ENCODE measurements at regions not wholly inside any gene's neighbourhood (a gene's known extent, or its start where the extent isn't known, plus 50 kb on each side); places are given as distances from the start of the nearest gene placed in this dataset.
"Not testable (repeated sequence)": the region's sequence is repeated elsewhere in the genome, so short reads cannot be mapped to it uniquely, and the experiment has no call there.

GRCh38 chr21:32886339-32886738, 114.8 kb upstream of the PAXBP1 start:
- DNase-seq, result no peak

- DNase-seq, result no peak
Observed at GRCh38 chr21:32887026-32887425, 115.5 kb upstream of the PAXBP1 start.

GRCh38 chr21:32888971-32889370, 117.4 kb upstream of the PAXBP1 start:
- no peak for DNase-seq

- DNase-seq, result no peak
Observed at GRCh38 chr21:32889596-32889995, 118.0 kb upstream of the PAXBP1 start.

DNA sequence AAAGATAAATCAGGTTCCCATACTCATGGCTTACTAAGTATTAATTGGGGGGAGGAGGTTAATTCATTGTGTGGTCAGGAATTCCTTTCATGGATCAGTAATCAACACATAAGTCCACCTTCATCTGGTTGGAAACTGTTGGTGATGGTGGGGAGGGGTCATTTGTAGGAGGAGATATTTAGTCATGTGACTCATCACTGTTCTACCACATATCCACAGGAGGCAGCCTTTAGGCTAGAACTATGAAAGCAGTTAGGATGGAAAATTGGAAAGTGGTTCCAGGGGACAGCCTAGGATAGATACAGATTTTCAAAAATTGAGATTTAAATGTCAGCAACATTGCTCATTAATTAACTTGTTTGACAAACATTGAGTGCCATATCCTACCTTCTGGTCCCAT, 122.8 kb upstream of the PAXBP1 start:
- no peak for DNase-seq

- DNase-seq, result no peak
Observed at GRCh38 chr21:32900814-32901213, 124.9 kb upstream of the OLIG2 start.

DNA sequence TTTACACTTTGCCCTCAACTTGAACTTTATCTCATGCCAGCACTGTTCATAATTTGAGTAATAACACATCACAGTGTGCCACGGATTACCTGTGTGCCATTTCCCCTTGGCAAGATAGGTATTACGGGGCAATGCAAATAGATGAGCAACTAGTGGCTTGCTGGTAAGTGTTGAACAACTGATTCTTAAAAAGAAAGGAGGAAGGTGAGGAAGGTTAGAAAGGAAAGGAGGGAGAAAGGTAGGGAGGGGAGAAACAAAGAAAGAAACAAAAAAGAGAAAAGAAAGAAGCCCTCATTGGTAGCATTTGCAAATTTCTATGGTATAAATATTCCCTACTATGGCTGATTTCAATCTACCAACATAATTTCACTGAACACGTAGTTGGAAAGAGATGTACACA, 118.2 kb upstream of the OLIG2 start:
- DNase-seq, result no peak

GRCh38 chr21:32908534-32908933, 117.2 kb upstream of the OLIG2 start:
- DNase-seq, result no peak

DNA sequence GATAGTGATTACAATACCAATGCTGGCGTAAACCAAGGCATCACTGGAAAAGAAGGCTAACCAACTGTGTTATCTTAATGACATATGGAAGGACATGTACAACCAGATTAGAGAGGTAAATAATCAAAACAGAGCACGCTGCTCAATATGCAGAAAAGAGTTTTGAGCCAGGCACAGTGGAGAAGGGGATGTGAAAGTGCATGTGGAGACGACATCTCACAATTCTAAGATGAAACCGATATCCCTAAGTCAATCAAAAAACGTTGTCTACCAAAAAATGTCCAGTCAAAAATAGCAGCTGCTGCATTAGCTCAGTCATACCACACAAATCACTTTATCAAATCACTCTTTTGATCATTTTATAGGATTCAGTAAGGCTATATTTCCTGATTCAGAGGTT, 116.3 kb upstream of the OLIG2 start:
- DNase-seq, result no peak

- no peak for DNase-seq
Observed at GRCh38 chr21:32914424-32915039, 111.2 kb upstream of the OLIG2 start.

DNA sequence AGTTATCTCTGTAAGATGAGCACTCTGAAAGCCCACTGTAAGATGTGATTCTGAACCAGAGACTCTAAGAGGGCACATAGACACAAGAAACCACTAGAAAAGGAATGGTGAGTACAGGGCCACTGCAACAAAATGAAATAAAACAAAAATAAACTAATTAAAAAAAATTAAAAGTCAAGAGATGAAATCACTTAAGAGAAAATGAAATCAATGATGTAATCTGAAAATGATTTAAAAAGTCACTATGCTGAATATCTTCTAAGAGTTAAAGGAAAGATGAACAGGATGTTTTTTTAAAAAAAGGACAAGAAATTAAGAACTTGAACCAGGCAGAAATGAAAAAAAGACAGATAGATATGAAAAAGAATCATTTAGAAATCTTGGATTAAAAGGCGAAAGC, 110.6 kb upstream of the OLIG2 start:
- DNase-seq, result no peak

GRCh38 chr21:32916088-32916487, 109.6 kb upstream of the OLIG2 start:
- DNase-seq, result no peak

GRCh38 chr21:32916522-32917099, 109.1 kb upstream of the OLIG2 start:
- no peak for DNase-seq

GRCh38 chr21:32917362-32918135, 108.2 kb upstream of the OLIG2 start:
- no peak for DNase-seq

DNA sequence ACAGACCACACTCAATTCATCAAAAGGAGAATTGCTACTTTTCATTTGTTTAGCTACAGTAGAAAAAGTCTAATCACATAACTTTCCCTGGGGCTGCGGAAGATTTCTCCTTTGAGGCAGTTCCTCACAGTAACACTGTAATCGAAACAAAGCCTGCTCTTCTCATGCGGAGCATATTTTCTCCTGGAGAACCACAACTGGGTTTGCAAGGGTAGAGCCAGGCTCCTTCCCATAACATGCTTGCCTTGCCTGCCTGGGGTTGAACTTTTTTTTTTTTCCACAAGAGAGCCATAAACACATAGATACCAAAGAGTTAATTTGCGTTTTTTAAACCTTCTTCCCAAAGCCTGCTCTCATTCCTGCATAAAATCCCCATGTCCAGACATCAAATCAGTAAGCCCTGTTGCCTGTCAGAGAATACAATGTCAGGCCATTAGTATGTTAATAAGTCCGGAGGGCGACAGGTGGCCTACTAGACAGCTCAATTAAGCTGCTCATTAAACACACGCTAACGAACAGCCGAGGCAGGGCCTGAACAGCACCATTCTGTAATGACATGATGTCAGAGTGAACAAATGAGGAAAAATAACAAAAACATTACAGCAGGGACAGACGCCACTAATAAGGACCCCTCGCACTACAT, 107.1 kb upstream of the OLIG2 start:
- no peak for DNase-seq

DNA sequence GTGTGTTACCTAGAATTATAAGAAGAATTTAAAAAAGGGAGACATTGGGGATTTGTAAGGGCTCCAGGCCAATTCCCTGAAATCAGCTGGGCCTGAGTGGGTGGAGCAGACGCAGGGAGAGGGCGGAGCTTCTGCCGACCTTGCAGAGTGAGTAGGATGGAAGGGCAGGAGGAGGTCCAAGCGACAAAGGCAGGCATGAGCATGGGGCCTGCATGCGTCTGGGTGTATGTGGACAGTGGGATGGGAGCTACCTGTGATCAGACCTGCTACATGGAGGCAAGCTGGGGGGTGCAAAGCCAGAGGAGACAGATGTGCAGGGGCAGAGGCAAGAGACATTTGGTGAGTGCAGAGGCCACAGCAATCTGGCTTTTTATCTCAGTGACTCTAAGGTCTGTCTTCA, 105.3 kb upstream of the OLIG2 start:
- DNase-seq, result no peak

- DNase-seq, result no peak
Observed at GRCh38 chr21:32921632-32922230, 104.0 kb upstream of the OLIG2 start.

- no peak for DNase-seq
Observed at GRCh38 chr21:32925098-32925497, 100.6 kb upstream of the OLIG2 start.

GRCh38 chr21:32929633-32930038, 96.1 kb upstream of the OLIG2 start:
- no peak for DNase-seq

- no peak for DNase-seq
Observed at GRCh38 chr21:32930673-32931072, 95.1 kb upstream of the OLIG2 start.

DNA sequence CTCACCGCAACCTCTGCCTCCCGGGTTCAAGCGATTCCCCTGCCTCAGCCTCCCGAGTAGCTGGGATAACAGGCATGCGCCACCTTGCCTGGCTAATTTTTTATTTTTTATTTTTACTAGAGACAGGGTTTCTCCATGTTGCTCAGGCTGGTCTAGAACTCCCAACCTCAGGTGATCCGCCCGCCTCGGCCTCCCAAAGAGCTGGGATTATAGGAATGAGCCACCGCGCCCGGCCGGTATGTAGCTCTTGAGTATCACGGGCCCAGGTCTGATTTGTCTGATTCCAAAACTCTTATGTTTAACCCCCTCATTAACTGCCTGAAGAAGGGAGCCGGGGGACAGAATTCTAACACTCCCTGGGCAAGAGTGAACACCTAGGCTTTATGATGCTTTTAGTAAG, 91.7 kb upstream of the OLIG2 start:
- not testable (repeated sequence) for DNase-seq

- no peak for DNase-seq
Observed at GRCh38 chr21:32934829-32935228, 90.9 kb upstream of the OLIG2 start.

All from SHP77 treated with DMSO at 0.1 percent for 48 hours (cell line).